ENCODE measurements at regions not wholly inside any gene's neighbourhood (a gene's known extent, or its start where the extent isn't known, plus 50 kb on each side); places are given as distances from the start of the nearest gene placed in this dataset.
"Not testable (repeated sequence)": the region's sequence is repeated elsewhere in the genome, so short reads cannot be mapped to it uniquely, and the experiment has no call there.

GRCh38 chr1:87398641-87399040 is 70.0 kb downstream of the LMO4 start:
- DNase-seq, result no peak

GRCh38 chr1:87399264-87399663 is 70.6 kb downstream of the LMO4 start:
- no peak for DNase-seq

GRCh38 chr1:87399701-87400100 is 71.0 kb downstream of the LMO4 start:
- no peak for DNase-seq

- DNase-seq, result no peak
Measured at GRCh38 chr1:87400813-87401212, 72.1 kb downstream of the LMO4 start.

GRCh38 chr1:87402241-87403002 is 73.7 kb downstream of the LMO4 start:
- DNase-seq, result no peak

- no peak for DNase-seq
Measured at GRCh38 chr1:87403061-87403820, 74.6 kb downstream of the LMO4 start.

GRCh38 chr1:87404296-87404695 is 75.6 kb downstream of the LMO4 start:
- DNase-seq, result peak in 1 of 2 experiments; percentile 27

- no peak for DNase-seq
Measured at GRCh38 chr1:87408665-87409248, 80.1 kb downstream of the LMO4 start.

- no peak for DNase-seq
Measured at GRCh38 chr1:87410776-87411480, 82.2 kb downstream of the LMO4 start.

- not testable (repeated sequence) for DNase-seq
Measured at GRCh38 chr1:87413846-87414245, 85.2 kb downstream of the LMO4 start.

GRCh38 chr1:87418048-87418447 is 89.4 kb downstream of the LMO4 start:
- no peak for DNase-seq

- no peak for DNase-seq
Measured at GRCh38 chr1:87421809-87422208, 93.1 kb downstream of the LMO4 start.

- no peak for DNase-seq
Measured at GRCh38 chr1:87424541-87424940, 95.9 kb downstream of the LMO4 start.

- DNase-seq, result no peak
Measured at GRCh38 chr1:87426463-87427249, 98.0 kb downstream of the LMO4 start.

- DNase-seq, result no peak
Measured at GRCh38 chr1:87428367-87428766, 99.7 kb downstream of the LMO4 start.

- DNase-seq, result no peak
Measured at GRCh38 chr1:87428883-87429282, 100.2 kb downstream of the LMO4 start.

GRCh38 chr1:87432685-87433084 is 104.0 kb downstream of the LMO4 start:
- no peak for DNase-seq

GRCh38 chr1:87433101-87433500 is 104.4 kb downstream of the LMO4 start:
- DNase-seq, result not testable (repeated sequence)

- no peak for DNase-seq
Measured at GRCh38 chr1:87435484-87435883, 106.8 kb downstream of the LMO4 start.

- DNase-seq, result not testable (repeated sequence)
Measured at GRCh38 chr1:87436115-87436514, 107.4 kb downstream of the LMO4 start.

GRCh38 chr1:87436534-87436933 is 107.9 kb downstream of the LMO4 start:
- no peak for DNase-seq

GRCh38 chr1:87437663-87438295 is 109.1 kb downstream of the LMO4 start:
- DNase-seq, result no peak
